Upper lobe of left lung (tissue), 6 donors: ENCODE measurements at regions not wholly inside any gene's neighbourhood (a gene's known extent, or its start where the extent isn't known, plus 50 kb on each side); places are given as distances from the start of the nearest gene placed in this dataset.

Experiments used
- ATAC-seq, 2 donors: fragments of 200-7000 bp; cut with Tn5 transposase; one replicate each; pipeline ENCODE4 v1.9.1; 2022; ENCODE audit warnings: mild to moderate bottlenecking in 2 of 2, moderate library complexity in 2 of 2; ENCODE audit not compliant: low FRiP score in 2 of 2
- DNase-seq, 2 donors: peaks; one replicate each; pipeline ENCODE4 v3.0.0-alpha.2; 2019 to 2020
- H3K27ac ChIP-seq, 4 donors: fragments of 200-600 bp; sonication (generic); one replicate each; pipeline ENCODE4 v1.5.1; 2016 to 2019
- H3K27me3 ChIP-seq, 4 donors: fragments of 200-600 bp; sonication (generic); one replicate each; pipeline ENCODE4 v1.5.1; 2017 to 2019
- H3K36me3 ChIP-seq, 4 donors: fragments of 200-600 bp; sonication (generic); one replicate each; pipeline ENCODE4 v1.5.1; 2016 to 2019
- H3K4me1 ChIP-seq, 4 donors: fragments of 200-600 bp; sonication (generic); one replicate each; pipeline ENCODE4 v1.5.1; 2018 to 2019
- H3K4me3 ChIP-seq, 4 donors: fragments of 200-600 bp; sonication (generic); one replicate each; pipeline ENCODE4 v1.5.1; 2017 to 2019; ENCODE audit warnings: mild to moderate bottlenecking in 2 of 4, moderate library complexity in 1 of 4
- H3K9me3 ChIP-seq, 4 donors: fragments of 200-600 bp; sonication (generic); one replicate each; pipeline ENCODE4 v1.5.1; 2018 to 2019
- EP300 ChIP-seq, 4 donors: sonication (generic); formaldehyde crosslinking; IDR thresholded peaks; one replicate each; pipeline ENCODE4 v1.5.1; 2017; ENCODE audit warnings: antibody characterized with exemption in 4 of 4, control low read depth in 2 of 4
- POLR2A ChIP-seq, 4 donors: fragments of 450-650 bp; IDR thresholded peaks; one replicate each; pipeline ENCODE4 v1.5.1; 2016 to 2017; ENCODE audit warnings: antibody characterized with exemption in 4 of 4, mild to moderate bottlenecking in 2 of 4
- POLR2AphosphoS5 ChIP-seq, 2 donors: sonication (generic); formaldehyde crosslinking; IDR thresholded peaks; one replicate each; pipeline ENCODE4 v1.5.1; 2017; ENCODE audit warnings: antibody characterized with exemption in 2 of 2
- WGBS, 2 donors: methylation state at CpG; one replicate each; pipeline ENCODE4 v1.1.5; 2017 to 2018; 5-methylcytosine and 5-hydroxymethylcytosine counted together
- TF ChIP-seq, protein P1 (sequence below), 6 experiments: fragments of 450-650 bp in 4 of 6; fragments of 200-600 bp in 2 of 6; sonication (generic) in 2 of 6; IDR thresholded peaks; one replicate each; pipeline ENCODE4 v1.5.1; 2016 to 2019; ENCODE audit warnings: antibody characterized with exemption in 6 of 6
- donor health status: DM: no; HTN: no; CAD: no; lungs with moderate emphysema.
- donor health status: DM: no; HTN: yes; CAD: no; lungs with severe emphysema.

DNA sequence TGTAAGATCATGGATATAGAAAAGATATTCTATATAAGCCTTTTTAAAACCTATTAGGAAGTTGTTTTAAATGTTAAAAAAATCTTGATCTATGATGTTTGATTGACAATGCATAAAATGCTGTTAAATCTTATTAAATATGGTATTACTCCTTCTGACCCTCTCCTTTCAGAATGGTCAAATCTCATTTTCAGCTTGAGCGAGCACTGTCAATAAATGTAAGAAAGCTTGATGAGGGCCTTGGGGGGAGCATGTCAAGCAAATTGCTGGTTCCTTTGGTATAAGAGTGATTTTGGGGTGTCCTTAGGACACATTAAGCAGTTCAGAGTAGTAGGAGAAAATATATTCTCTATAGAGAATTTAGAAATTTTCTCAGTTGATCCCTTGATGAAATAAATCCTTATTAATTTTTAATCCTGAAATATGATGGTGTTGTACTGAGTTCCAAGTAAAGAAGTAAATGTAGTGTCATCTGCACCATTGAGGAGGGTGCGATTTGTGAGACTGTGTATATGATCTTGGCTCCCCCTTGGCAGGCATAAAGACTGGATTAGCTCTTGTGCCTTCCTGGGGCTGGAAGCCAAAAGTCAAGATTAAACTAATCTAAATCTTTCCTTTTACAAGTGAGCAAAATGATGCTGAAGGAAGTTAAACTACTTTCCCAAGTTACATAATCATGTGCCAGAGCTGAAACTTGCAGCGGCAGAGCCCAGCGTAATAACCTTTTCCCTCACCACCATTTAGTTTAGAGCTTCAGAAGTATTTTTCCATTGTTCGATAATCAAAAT is 82.6 kb upstream of the ANK2 start:
- no peak overlapping the region for H3K4me3 ChIP-seq
- H3K27me3 ChIP-seq: no peaks in the 10 kb centered on the region
- no peaks in the 10 kb centered on the region for H3K36me3 ChIP-seq
- DNase-seq (no peak), ATAC-seq (no peak)
- H3K4me1 ChIP-seq: no peaks in the 10 kb centered on the region
- TF ChIP-seq, protein P1, sequence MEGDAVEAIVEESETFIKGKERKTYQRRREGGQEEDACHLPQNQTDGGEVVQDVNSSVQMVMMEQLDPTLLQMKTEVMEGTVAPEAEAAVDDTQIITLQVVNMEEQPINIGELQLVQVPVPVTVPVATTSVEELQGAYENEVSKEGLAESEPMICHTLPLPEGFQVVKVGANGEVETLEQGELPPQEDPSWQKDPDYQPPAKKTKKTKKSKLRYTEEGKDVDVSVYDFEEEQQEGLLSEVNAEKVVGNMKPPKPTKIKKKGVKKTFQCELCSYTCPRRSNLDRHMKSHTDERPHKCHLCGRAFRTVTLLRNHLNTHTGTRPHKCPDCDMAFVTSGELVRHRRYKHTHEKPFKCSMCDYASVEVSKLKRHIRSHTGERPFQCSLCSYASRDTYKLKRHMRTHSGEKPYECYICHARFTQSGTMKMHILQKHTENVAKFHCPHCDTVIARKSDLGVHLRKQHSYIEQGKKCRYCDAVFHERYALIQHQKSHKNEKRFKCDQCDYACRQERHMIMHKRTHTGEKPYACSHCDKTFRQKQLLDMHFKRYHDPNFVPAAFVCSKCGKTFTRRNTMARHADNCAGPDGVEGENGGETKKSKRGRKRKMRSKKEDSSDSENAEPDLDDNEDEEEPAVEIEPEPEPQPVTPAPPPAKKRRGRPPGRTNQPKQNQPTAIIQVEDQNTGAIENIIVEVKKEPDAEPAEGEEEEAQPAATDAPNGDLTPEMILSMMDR (IDR thresholded peaks at IDR 0.05): no peak
- TF ChIP-seq EP300 (IDR thresholded peaks at IDR 0.05): no peak
- no peak for TF ChIP-seq POLR2A (IDR thresholded peaks at IDR 0.05)
- TF ChIP-seq POLR2AphosphoS5 (IDR thresholded peaks at IDR 0.05): no peak
- no peak overlapping the region for H3K27ac ChIP-seq
- H3K9me3 ChIP-seq: peaks cover 0 to 5% (median 0%) of the 10 kb centered on the region in 4 donors
- WGBS, 2 donors: 82 to 90% methylated on average over 5 of the region's 5 CpGs

DNA sequence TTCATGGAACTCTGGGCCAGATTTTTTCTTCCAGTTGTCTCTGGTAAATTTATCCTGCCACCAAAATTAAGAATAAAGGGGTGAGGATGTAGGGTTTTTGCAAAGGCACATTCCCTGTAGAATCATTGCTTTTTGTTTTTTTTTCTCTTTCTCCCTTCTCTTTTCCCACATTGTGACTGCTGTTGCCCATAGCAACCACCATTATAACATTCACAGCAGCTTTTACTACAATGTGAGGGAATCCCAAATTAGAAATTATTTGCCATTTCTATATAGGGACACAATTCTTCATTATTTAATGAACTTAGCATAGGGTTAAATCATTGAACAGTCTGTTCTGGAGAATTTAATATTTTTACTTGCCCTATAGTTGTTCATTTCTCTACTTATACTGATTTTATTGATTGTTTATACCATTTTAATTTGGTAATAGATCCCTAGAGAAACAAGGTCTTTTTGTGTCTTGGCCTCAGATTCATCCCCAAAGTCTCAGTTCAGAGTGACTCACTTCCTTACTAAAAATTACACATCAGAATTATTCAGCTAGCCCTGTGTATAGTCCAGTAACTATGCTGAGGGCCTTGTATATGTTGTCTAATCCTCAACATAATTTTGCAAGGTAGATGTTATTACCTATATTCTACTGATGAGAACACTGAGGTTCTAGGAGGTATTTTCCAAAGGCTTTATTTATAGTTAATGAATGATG is 80.8 kb upstream of the ANK2 start:
- H3K4me1 ChIP-seq: no peaks in the 10 kb centered on the region
- ATAC-seq: no peak
- no peaks in the 10 kb centered on the region for H3K36me3 ChIP-seq
- H3K9me3 ChIP-seq: peaks cover 0 to 5% (median 0%) of the 10 kb centered on the region in 4 donors
- TF ChIP-seq POLR2A (IDR thresholded peaks at IDR 0.05) (no peak), POLR2AphosphoS5 (IDR thresholded peaks at IDR 0.05) (no peak), EP300 (IDR thresholded peaks at IDR 0.05) (no peak)
- TF ChIP-seq, protein P1 (IDR thresholded peaks at IDR 0.05): no peak
- no peaks in the 10 kb centered on the region for H3K27me3 ChIP-seq
- no peak for DNase-seq
- H3K4me3 ChIP-seq: no peak overlapping the region
- no peak overlapping the region for H3K27ac ChIP-seq

DNA sequence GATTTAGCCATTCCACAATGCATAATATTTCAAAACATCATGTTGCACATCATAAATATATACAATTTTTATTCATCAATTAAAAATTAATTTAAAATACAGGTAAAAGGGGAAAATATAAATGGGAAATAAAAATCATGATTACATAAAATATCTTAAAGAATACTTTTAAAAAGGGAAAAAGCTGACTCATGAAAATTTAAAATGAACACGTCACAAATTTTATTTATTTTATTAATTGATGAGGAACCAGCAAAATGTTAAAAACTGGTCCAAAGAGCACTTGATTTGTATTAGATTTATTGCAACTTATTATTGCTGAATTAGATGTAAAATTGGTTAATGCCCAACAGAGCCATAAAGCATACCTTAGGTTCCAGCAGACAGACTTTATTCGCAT is 78.5 kb upstream of the ANK2 start:
- no peaks in the 10 kb centered on the region for H3K27me3 ChIP-seq
- no peaks in the 10 kb centered on the region for H3K9me3 ChIP-seq
- H3K4me3 ChIP-seq: no peak overlapping the region
- WGBS, 2 donors: 94 to 95% methylated on average over 2 of the region's 2 CpGs
- ATAC-seq (no peak), DNase-seq (no peak)
- H3K27ac ChIP-seq: no peak overlapping the region
- TF ChIP-seq, protein P1 (IDR thresholded peaks at IDR 0.05): no peak
- H3K36me3 ChIP-seq: no peaks in the 10 kb centered on the region
- no peaks in the 10 kb centered on the region for H3K4me1 ChIP-seq

DNA sequence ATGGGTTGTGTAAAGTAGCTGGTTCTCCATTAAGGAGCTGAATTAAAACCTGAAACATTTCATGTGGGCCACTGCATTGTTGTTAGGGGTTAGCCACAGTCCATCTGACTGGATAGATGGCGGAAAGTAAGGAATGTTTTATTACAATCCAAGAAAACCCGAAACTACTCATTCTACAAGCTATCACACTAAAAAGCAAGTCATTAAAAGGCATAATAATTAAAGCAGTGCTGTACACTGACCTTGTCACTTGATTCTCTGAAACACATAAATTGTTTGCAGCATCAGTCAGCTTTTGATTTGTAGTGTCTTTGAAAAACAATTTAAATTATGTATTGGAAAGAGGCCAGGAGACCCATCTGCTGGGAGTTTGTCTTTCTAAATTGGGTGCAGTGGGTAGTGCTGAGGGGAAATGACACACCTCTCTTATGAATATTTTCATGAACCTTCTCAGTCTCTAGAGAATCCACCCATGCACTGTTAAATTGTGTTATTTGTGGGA is 75.7 kb upstream of the ANK2 start:
- H3K9me3 ChIP-seq: no peaks in the 10 kb centered on the region

More for the DNA sequence above, 75.7 kb upstream of the ANK2 start:
- TF ChIP-seq POLR2A (IDR thresholded peaks at IDR 0.05) (no peak), EP300 (IDR thresholded peaks at IDR 0.05) (no peak), POLR2AphosphoS5 (IDR thresholded peaks at IDR 0.05) (no peak)
- TF ChIP-seq, protein P1 (IDR thresholded peaks at IDR 0.05): no peak
- Histone ChIP-seq H3K4me3 (no peak overlapping the region), H3K4me1 (no peaks in the 10 kb centered on the region), H3K36me3 (no peaks in the 10 kb centered on the region), H3K27me3 (no peaks in the 10 kb centered on the region), H3K27ac (no peak overlapping the region)
- ATAC-seq (no peak), DNase-seq (no peak)
- WGBS, 2 donors: 85 to 86% methylated on average over 2 of the region's 2 CpGs
